ENCODE measurements at regions not wholly inside any gene's neighbourhood (a gene's known extent, or its start where the extent isn't known, plus 50 kb on each side); places are given as distances from the start of the nearest gene placed in this dataset.

- DNase-seq (ENCODE audit: low read depth in 2 of 2): no peak
Measured at GRCh38 chr14:104274806-104275205, 136.4 kb downstream of the KIF26A start.

GRCh38 chr14:104277416-104278213, 139.2 kb downstream of the KIF26A start:
- DNase-seq (ENCODE audit: low read depth in 2 of 2): no peak

GRCh38 chr14:104278214-104278534, 139.8 kb downstream of the KIF26A start:
- no peak for DNase-seq (ENCODE audit: low read depth in 2 of 2)

- DNase-seq (ENCODE audit: low read depth in 2 of 2): no peak
Measured at GRCh38 chr14:104280085-104280901, 141.9 kb downstream of the KIF26A start.

- DNase-seq (ENCODE audit: low read depth in 2 of 2): no peak
Measured at GRCh38 chr14:104280902-104281767, 142.7 kb downstream of the KIF26A start.

GRCh38 chr14:104281768-104282301, 143.4 kb downstream of the KIF26A start:
- DNase-seq (ENCODE audit: low read depth in 2 of 2): no peak

GRCh38 chr14:104282332-104283196, 144.2 kb downstream of the KIF26A start:
- DNase-seq (ENCODE audit: low read depth in 2 of 2): no peak

GRCh38 chr14:104283197-104284106, 145.1 kb downstream of the KIF26A start:
- DNase-seq (ENCODE audit: low read depth in 2 of 2): no peak

- DNase-seq (ENCODE audit: low read depth in 2 of 2): no peak
Measured at GRCh38 chr14:104284107-104284592, 145.8 kb downstream of the KIF26A start.

- DNase-seq (ENCODE audit: low read depth in 2 of 2): no peak
Measured at GRCh38 chr14:104284636-104285507, 146.5 kb downstream of the KIF26A start.

- no peak for DNase-seq (ENCODE audit: low read depth in 2 of 2)
Measured at GRCh38 chr14:104285508-104285840, 147.1 kb downstream of the KIF26A start.

GRCh38 chr14:104286086-104286485, 147.7 kb downstream of the KIF26A start:
- DNase-seq (ENCODE audit: low read depth in 2 of 2): no peak

- DNase-seq (ENCODE audit: low read depth in 2 of 2): no peak
Measured at GRCh38 chr14:104286496-104286895, 148.1 kb downstream of the KIF26A start.

- DNase-seq (ENCODE audit: low read depth in 2 of 2): no peak
Measured at GRCh38 chr14:104287301-104288009, 149.1 kb downstream of the KIF26A start.

- no peak for DNase-seq (ENCODE audit: low read depth in 2 of 2)
Measured at GRCh38 chr14:104288272-104288671, 149.9 kb downstream of the KIF26A start.

GRCh38 chr14:104289507-104289906, 151.1 kb downstream of the KIF26A start:
- no peak for DNase-seq (ENCODE audit: low read depth in 2 of 2)

GRCh38 chr14:104290058-104290667, 151.8 kb downstream of the KIF26A start:
- no peak for DNase-seq (ENCODE audit: low read depth in 2 of 2)

- no peak for DNase-seq (ENCODE audit: low read depth in 2 of 2)
Measured at GRCh38 chr14:104290756-104291122, 152.4 kb downstream of the KIF26A start.

Measured in activated CD8-positive, alpha-beta memory T cell treated with anti-CD3 and anti-CD28 coated beads for 4 hours (primary cell).